Endothelial cell of umbilical vein (primary cell): ENCODE measurements at regions not wholly inside any gene's neighbourhood (a gene's known extent, or its start where the extent isn't known, plus 50 kb on each side); places are given as distances from the start of the nearest gene placed in this dataset.

ENCODE experiments used
- BruUV-seq: library from RNA; stranded (reverse); fragments of 400-500 nt; replicated peaks from 2 replicates; lab custom pipeline; 2021; lab: Mats Ljungman, UMichigan
- CTCF ChIA-PET: fragments of 300-600, 350-600 bp; sonication (Branson Sonifier 250); formaldehyde crosslinking; loops from one replicate; lab custom pipeline; 2021; ENCODE audit warnings: antibody characterized with exemption, inconsistent platforms; lab: Charles Lee
- POLR2A ChIA-PET: fragments of 300-600, 350-600 bp; sonication (Branson Sonifier 250); formaldehyde crosslinking; loops from one replicate; lab custom pipeline; 2021; ENCODE audit warnings: antibody characterized with exemption, inconsistent platforms; lab: Charles Lee
- DNase-seq: peaks from one replicate; pipeline ENCODE4 v3.0.0-alpha.2; 2011; ENCODE audit warnings: low read depth, low spot score
- FAIRE-seq: peaks from 2 replicates; lab custom pipeline; 2011; peaks lifted over from hg19 to GRCh38; lab: Jason Lieb, UNC
- H2AFZ ChIP-seq: 2 replicates; pipeline ENCODE4 v1.6.0; 2012; ENCODE audit warnings: low read depth, low read length, control low read depth, inconsistent platforms
- H3K27ac ChIP-seq: 2 replicates; pipeline ENCODE4 v1.5.1; 2011; ENCODE audit warnings: low read depth, mild to moderate bottlenecking, control low read depth, low read length, moderate library complexity; ENCODE audit not compliant: insufficient read depth
- H3K27me3 ChIP-seq, 2 experiments: 2 replicates each; pipeline versions ENCODE4 v1.6.0 to v1.6.1; 2011; ENCODE audit warnings: low read length in 2 of 2, mixed read lengths in 1 of 2; ENCODE audit not compliant: control insufficient read depth in 2 of 2, insufficient read depth in 2 of 2
- H3K36me3 ChIP-seq, 2 experiments: 2 replicates in 1 of 2; 3 replicates in 1 of 2; pipeline ENCODE4 v1.5.1; 2011; ENCODE audit warnings: low read length in 2 of 2, mild to moderate bottlenecking in 1 of 2, moderate library complexity in 1 of 2; ENCODE audit not compliant: control insufficient read depth in 2 of 2, insufficient read depth in 2 of 2; ENCODE audit errors: extremely low read depth in 1 of 2
- H3K4me1 ChIP-seq: 3 replicates; pipeline ENCODE4 v1.5.1; 2011; ENCODE audit warnings: mild to moderate bottlenecking, low read length; ENCODE audit not compliant: control insufficient read depth, insufficient read depth; ENCODE audit errors: extremely low read depth
- H3K4me2 ChIP-seq: 2 replicates; pipeline ENCODE4 v1.6.1; 2011; ENCODE audit warnings: low read length, control low read depth, mixed read lengths; ENCODE audit not compliant: insufficient read depth
- H3K4me3 ChIP-seq, 3 experiments: fragments of 200-600 bp in 1 of 3; sonication (generic), shearing (Covaris generic) in 1 of 3; replicated peaks in 1 of 3; 2 replicates each; pipeline ENCODE4 v1.5.1; 2011 to 2016; ENCODE audit warnings: control low read depth in 3 of 3, low read length in 3 of 3, mild to moderate bottlenecking in 2 of 3, inconsistent platforms in 1 of 3, low read depth in 1 of 3, moderate library complexity in 1 of 3; ENCODE audit not compliant: insufficient read depth in 1 of 3
- H3K79me2 ChIP-seq: 2 replicates; pipeline ENCODE4 v1.6.0; 2012; ENCODE audit warnings: low read length, inconsistent platforms; ENCODE audit not compliant: control insufficient read depth, insufficient read depth
- H3K9ac ChIP-seq: replicated peaks from 2 replicates; pipeline ENCODE3; 2011; ENCODE audit warnings: low read length, control low read depth; ENCODE audit not compliant: insufficient read depth; ENCODE audit errors: extremely low read depth
- H3K9me1 ChIP-seq: replicated peaks from 3 replicates; pipeline ENCODE4 v1.6.0; 2011; ENCODE audit warnings: mild to moderate bottlenecking, low read length; ENCODE audit not compliant: control insufficient read depth, insufficient read depth; ENCODE audit errors: extremely low read depth
- H3K9me3 ChIP-seq: replicated peaks from 2 replicates; pipeline ENCODE4 v1.5.1; 2012; ENCODE audit warnings: low read length, inconsistent platforms; ENCODE audit not compliant: control insufficient read depth, insufficient read depth
- H4K20me1 ChIP-seq: replicated peaks from 2 replicates; pipeline ENCODE3; 2011; ENCODE audit warnings: mild to moderate bottlenecking, low read length; ENCODE audit not compliant: control insufficient read depth, insufficient read depth; ENCODE audit errors: extremely low read depth
- EZH2 ChIP-seq: IDR thresholded peaks from 2 replicates; pipeline ENCODE4 v1.6.1; 2012; ENCODE audit warnings: borderline replicate concordance, low read depth, mild to moderate bottlenecking, moderate library complexity, low read length, inconsistent platforms; ENCODE audit not compliant: severe bottlenecking
- FOS ChIP-seq: IDR thresholded peaks from 2 replicates; pipeline ENCODE4 v1.6.1; 2011; ENCODE audit warnings: mild to moderate bottlenecking, low read length, moderate library complexity, borderline replicate concordance; ENCODE audit not compliant: insufficient read depth
- GATA2 ChIP-seq: IDR thresholded peaks from 2 replicates; pipeline ENCODE4 v1.7.0; 2011; ENCODE audit warnings: low read depth, mild to moderate bottlenecking, moderate library complexity, mixed read lengths, low read length; ENCODE audit not compliant: insufficient read length, insufficient read depth
- JUN ChIP-seq: IDR thresholded peaks from 2 replicates; pipeline ENCODE4 v1.6.1; 2011; ENCODE audit warnings: borderline replicate concordance, low read depth; ENCODE audit not compliant: insufficient read length, insufficient read depth
- MYC ChIP-seq: IDR thresholded peaks from one replicate; pipeline ENCODE4 v1.6.1; 2011; ENCODE audit warnings: mild to moderate bottlenecking, low read depth, low read length
- POLR2A ChIP-seq: IDR thresholded peaks from 2 replicates; pipeline ENCODE4 v1.6.1; 2012; ENCODE audit warnings: low read depth, mild to moderate bottlenecking, control low read depth, low read length
- dilution Hi-C: fragments of 300-500 bp; cut with MboI; formaldehyde crosslinking; loops from one replicate; pipeline ENCODE4 v1.15.0; 2019; ENCODE audit warnings: low sequenced_read_pairs; ENCODE audit not compliant: extremely low pct_ligation_motif_present
- intact Hi-C: fragments of 100-400 bp; cut with micrococcal nuclease; formaldehyde crosslinking; loops from one replicate; pipeline ENCODE4 v1.10.0; 2022
- TF ChIP-seq, protein P1 (sequence below), 2 donors: IDR thresholded peaks; 1 replicate in 1 of 2; 2 replicates in 1 of 2; pipeline ENCODE4 v1.5.1; 2011; ENCODE audit warnings: low read length in 2 of 2, mild to moderate bottlenecking in 2 of 2, moderate library complexity in 2 of 2, control low read depth in 1 of 2, inconsistent platforms in 1 of 2, low read depth in 1 of 2; ENCODE audit not compliant: insufficient read depth in 1 of 2; ENCODE audit errors: extremely low read depth in 1 of 2

DNA sequence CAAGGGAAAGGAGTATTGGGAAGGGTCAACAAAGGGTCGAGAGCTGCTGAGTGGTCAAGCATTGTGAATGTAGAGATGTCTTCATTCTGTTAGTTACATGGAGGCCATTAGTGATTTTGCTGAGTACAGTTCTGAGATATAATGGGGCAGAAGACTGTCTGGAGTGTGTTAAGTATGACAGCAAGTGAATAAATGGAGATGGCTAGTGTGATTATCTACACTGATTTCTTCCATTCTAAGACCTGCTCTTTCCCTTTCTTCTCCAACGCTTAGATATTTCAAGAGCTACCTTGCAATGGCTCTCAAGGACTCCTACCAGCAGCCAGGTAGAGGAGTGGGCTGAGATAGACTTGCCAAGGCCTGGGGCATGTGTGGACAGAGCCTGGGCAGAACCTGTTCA lies 216.5 kb downstream of the MFSD1 start:
- BruUV-seq: no TSS peak
- Histone ChIP-seq H3K4me1 (no peaks in the 10 kb centered on the region), H3K27me3 (no peaks in the 10 kb centered on the region), H3K9ac (no peak overlapping the region), H3K9me3 (no peaks in the 10 kb centered on the region), H3K36me3 (no peaks in the 10 kb centered on the region), H4K20me1 (no peaks in the 10 kb centered on the region), H3K79me2 (no peaks in the 10 kb centered on the region), H3K27ac (no peak overlapping the region), H3K4me2 (no peak overlapping the region), H3K9me1 (no peaks in the 10 kb centered on the region), H3K4me3 (no peak overlapping the region), H2AFZ (no peak overlapping the region)
- POLR2A ChIA-PET: no interaction called here
- dilution Hi-C loops (no loop called here), intact Hi-C loops (no loop called here)
- FAIRE-seq (no peak), DNase-seq (no peak)
- no peak for TF ChIP-seq MYC
- no peak for TF ChIP-seq FOS
- CTCF ChIA-PET: no interaction called here

DNA sequence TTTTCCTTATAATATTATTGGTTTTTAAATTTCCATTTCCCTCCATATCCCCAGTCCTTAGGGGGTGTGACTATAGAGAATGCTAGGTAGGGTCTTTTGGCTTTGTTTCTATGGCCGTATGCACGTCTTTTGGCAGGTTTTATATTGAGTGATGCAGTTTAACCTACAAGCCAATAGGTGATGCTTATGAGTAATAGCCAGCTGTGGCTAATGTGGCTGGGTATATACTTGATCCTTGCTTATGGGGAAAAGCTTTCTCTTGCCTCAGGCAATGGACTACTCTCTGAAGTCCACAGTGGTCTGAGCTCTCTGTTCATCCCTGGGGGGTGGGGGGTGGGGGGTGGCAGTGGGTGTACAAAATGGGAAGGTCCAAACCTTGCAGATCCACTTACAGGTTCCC lies 223.9 kb downstream of the MFSD1 start:
- H4K20me1 ChIP-seq: no peaks in the 10 kb centered on the region
- no peaks in the 10 kb centered on the region for H3K79me2 ChIP-seq
- no peak overlapping the region for H2AFZ ChIP-seq
- no peak for FAIRE-seq
- H3K27me3 ChIP-seq: no peaks in the 10 kb centered on the region
- ChIA-PET POLR2A (no interaction called here), CTCF (no interaction called here)
- no peaks in the 10 kb centered on the region for H3K4me1 ChIP-seq
- dilution Hi-C loops: no loop called here
- no TSS peak for BruUV-seq
- no peak for DNase-seq
- H3K9me3 ChIP-seq: no peaks in the 10 kb centered on the region
- H3K4me3 ChIP-seq: no peak overlapping the region
- TF ChIP-seq, protein P1, sequence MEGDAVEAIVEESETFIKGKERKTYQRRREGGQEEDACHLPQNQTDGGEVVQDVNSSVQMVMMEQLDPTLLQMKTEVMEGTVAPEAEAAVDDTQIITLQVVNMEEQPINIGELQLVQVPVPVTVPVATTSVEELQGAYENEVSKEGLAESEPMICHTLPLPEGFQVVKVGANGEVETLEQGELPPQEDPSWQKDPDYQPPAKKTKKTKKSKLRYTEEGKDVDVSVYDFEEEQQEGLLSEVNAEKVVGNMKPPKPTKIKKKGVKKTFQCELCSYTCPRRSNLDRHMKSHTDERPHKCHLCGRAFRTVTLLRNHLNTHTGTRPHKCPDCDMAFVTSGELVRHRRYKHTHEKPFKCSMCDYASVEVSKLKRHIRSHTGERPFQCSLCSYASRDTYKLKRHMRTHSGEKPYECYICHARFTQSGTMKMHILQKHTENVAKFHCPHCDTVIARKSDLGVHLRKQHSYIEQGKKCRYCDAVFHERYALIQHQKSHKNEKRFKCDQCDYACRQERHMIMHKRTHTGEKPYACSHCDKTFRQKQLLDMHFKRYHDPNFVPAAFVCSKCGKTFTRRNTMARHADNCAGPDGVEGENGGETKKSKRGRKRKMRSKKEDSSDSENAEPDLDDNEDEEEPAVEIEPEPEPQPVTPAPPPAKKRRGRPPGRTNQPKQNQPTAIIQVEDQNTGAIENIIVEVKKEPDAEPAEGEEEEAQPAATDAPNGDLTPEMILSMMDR (IDR thresholded peaks at IDR 0.05; ENCODE audit: extremely low read depth in 1 of 2, insufficient read depth in 1 of 2, low read depth in 1 of 2, low read length in 2 of 2): no peak
- TF ChIP-seq JUN (no peak), GATA2 (no peak), EZH2 (no peak), FOS (no peak), POLR2A (no peak)
- H3K4me2 ChIP-seq: no peak overlapping the region
- no peaks in the 10 kb centered on the region for H3K36me3 ChIP-seq
- H3K9me1 ChIP-seq: no peaks in the 10 kb centered on the region
- H3K9ac ChIP-seq: no peak overlapping the region
- no peak overlapping the region for H3K27ac ChIP-seq
- intact Hi-C loops: no loop called here
